Amygdala (tissue), 56 donors: ENCODE measurements at regions not wholly inside any gene's neighbourhood (a gene's known extent, or its start where the extent isn't known, plus 50 kb on each side); places are given as distances from the start of the nearest gene placed in this dataset.
"Not testable (repeated sequence)": the region's sequence is repeated elsewhere in the genome, so short reads cannot be mapped to it uniquely, and the experiment has no call there.

ENCODE experiments used
- DNase-seq, 56 donors: peaks; one replicate each; lab custom pipeline; 2025; lab: John Stamatoyannopoulos, UW

DNA sequence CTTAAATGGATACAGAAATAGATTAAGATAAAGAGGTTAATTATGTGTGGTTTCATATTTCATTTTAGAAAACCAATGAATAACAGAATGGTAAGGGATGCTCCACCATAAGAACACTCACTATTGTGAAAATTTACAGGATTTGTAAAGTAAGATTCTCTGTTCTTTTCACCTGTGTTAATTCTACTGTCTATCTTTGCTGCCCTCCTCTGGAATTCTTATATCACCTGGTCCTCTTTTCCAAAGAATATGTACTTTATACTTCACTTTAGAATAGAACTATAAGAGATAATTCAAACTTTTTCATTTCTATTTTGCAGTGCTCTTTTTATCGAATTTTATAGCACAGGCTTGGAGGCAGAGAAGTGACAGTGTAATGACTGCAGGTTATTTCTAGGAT lies 213.4 kb downstream of the LURAP1L start:
- DNase-seq = no peak

DNA sequence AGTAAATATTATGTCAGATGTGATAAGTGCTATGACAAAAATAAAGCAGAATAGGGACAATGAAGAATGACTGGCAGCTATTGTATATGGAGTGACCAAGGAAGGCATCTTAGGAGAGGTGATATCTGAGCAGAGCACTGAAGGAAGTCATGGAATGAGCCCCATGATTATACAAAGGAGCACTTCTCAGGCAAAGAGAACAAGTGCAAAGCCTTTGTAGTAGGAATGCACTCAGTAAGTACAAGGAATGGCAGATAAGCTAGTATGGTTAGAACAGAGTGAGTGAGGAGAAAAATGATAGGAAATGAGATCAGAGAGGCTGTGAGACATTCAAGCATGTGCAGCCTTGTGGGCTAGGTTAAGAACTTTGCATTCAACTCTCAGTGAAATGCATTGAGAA lies 214.8 kb downstream of the LURAP1L start:
- DNase-seq = no peak

DNA sequence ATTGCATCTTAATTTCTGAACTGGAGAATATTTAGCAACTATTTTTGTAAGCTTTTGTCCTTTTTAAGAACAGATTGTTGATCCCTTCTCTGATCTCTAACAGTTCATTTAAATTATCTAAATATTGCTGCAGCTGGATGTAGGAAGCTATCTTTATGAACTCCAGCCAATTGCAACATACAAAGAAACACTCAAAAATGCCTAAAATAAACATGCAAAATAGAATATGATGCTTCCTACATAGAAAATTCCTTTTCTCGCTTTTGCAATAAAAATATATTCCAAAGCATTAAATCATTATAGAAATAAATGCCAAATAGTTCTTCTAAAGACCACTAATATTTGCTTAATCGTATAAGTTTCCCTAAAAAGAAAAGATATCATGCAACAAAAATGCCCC lies 218.6 kb downstream of the LURAP1L start:
- DNase-seq = no peak

DNA sequence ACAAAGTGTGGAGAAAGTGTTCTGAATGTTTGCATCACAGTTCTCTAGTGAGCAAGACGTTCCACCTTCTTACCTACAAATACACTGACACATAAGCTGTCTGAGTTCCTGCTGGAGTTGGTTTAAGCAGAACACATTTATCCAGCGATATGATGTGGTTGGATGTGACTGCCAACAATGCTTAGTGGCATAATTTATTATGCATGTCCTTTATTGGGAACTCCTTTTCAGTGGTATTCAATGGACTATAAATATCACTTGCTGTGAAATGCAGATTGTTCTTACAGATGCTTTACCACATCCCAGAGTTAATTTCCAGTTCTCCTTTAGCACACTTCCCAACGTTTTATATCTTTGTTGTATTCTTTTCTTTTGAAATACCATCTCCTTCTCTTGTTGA lies 222.2 kb downstream of the LURAP1L start:
- DNase-seq = no peak

DNA sequence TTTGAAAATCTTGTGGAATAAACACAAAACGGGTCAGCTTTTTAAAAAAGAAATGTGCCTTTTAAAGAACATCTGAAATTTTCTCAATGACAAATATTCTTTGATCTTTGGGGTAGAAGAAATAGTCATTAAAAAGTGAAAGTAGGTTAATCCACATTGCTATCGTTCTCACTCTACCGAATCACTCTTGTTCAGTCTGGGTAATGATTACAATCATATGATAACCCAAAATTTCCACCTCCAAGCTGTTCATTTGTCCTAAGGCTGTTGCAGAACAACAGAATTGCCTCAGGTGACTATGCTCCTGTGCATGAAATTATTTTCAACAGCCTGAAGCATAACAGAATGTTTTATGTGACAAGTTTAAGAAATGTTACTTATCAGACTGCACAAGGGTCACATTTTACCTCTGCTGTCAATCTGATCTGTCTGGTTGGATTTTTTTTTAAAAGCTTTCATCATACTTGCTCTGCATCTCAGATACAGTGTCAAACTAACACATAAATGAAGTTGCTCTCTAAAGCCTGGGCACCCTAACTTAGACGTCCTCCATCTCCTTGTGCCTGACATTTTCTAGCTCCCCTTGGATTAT lies 227.3 kb downstream of the LURAP1L start:
- DNase-seq = no peak

DNA sequence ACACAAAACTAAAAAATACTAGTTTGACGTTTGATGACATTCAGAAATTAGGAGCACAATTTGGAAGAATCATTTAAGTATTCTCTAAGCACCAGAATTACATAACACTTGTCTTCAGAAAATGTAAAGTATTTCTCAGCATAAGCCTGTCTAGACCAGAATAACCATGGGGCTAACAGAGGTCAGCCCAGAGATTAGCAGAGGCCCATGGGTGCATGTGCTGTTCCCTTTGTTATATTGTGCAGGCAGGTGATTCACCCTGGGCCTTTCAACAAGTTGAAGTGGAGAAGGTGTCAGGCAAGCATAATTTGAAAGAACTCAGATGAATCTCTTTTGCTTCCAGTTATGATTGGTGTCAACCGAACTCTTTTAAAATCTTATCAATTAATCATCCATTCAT lies 227.9 kb downstream of the LURAP1L start:
- DNase-seq = no peak

DNA sequence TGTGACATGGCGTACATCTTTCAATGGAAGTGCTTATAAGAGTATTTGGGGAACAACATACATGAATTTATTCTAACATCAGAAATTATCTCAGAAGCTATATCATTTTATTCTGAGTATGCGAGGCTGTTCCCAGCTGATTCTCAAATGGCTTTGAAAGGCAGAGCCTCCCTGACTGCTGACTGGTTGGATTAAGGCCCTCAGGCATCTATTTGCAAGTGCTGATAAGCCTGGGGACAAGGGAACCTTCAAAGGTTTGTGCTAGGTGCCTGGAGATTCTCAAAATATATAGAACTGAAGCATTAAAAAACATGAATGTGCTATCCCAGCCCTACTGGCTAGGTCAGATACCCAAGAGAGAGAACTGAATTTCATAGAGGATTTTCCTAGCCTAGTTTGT lies 235.1 kb downstream of the LURAP1L start:
- DNase-seq = no peak

DNA sequence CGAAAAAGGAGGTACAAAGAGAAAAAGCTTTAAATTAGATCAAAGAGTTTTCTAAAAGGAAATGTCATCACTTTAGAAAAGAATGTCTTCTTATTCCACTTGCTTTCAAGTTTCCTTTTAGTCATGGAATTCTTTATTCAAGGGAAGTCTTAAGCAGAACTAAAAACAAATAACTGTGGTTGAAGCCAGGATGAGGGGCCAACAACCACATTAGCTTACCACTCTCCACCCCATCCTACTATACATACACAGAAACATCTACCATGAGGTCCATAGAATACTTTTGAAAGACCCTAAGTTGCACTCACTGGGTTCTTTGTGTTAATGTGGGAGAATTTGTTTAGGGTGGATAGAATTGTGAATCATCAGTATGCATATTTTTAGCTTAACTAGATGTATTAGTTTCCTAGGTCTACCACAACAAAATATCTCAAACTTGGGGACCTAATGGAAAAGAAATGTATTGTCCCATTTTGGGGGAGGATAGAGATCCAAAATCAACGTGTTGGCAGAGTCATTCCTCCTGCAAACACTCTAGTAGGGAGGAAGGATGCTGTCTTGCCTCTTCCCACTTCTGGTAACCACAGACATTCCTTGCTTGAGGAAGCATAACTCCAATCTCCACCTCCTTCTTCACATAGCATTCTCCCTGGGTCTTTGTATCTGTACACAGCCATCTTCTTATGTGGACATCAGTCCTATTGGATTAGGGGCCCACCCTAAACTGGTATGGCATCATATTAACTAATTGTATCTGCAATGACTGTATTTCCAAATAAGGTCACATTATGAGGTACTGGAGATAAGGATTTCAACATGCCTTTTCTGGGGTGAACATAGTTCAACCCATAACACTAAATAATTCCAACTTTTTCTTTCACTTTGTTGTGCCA lies 239.4 kb downstream of the LURAP1L start:
- no peak for DNase-seq

DNA sequence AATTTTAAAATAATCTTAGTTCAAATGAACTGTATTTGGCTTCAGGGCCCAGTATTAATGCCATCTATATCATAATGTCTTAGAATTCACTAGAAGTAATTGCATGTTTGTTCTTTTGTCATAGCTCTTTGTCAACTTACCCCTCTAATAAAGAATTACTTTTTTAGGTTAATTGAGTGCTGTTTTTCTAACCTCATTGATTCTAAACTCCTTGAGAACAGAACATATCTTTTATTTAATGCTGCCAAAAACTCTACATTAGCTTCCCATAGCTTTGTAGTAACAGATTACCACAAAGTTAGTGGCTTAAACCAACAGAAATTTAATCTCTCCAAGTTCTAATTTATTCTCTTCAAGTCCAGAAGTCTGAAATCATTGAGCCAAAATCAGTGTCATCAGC lies 242.4 kb downstream of the LURAP1L start:
- DNase-seq = no peak

DNA sequence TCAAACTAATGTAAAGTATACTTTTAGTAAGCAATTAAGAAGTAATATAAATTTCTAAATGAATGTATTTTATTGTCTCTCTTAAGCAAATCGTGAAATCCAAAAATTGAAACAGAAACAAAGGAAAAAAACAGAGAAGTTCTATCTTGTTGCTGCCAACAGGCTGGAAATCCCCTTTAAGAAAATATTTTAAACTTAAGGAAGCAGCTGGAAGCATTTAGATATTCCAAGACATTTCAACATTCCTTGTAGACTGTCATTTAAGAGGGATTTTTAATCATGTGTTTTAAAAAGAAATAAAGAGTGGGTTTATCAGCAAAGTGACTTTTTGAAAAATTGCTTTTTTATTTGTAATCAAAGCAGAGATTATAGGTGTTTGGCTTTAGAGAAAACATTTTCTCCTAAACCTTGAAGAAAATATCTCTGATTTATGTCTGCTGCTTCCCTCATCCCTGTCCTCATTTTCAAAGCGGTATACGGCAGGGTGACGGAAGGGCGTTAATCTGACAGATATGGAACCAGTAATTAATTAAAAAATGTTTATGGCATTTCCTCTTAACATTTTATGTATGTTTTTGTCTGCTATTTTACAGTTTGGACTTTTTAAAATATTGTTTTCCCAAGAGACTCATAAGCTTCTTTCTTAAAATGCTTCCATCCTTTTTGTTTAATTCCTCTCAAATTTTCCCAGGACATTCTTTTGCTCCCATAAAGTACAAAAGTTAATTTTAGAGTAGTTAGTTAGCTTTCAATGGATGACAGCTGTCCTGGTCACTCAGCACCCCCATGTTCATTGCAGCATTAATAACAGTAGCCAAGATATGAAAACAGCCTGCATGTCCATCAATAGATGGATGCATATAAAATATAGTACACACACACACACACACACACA lies 245.6 kb downstream of the LURAP1L start:
- no peak for DNase-seq

DNA sequence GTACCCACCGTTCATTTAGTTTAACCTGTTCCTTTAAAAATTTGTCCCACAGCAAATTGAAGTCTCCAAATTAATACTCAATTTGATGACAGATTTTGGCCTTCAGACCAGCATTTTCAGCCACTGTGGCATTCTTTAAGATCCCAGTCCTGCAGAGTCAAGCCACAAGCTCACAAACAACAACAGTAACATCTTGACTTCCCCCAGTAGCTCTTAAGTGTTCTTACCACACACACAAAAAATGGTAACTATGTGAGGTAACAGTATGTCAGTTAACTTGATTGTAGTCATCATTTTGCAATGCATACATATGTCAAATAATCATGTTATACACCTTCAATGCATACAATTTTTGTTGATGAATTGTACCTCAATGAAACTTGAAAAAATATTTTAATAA lies 247.9 kb downstream of the LURAP1L start:
- DNase-seq = no peak

DNA sequence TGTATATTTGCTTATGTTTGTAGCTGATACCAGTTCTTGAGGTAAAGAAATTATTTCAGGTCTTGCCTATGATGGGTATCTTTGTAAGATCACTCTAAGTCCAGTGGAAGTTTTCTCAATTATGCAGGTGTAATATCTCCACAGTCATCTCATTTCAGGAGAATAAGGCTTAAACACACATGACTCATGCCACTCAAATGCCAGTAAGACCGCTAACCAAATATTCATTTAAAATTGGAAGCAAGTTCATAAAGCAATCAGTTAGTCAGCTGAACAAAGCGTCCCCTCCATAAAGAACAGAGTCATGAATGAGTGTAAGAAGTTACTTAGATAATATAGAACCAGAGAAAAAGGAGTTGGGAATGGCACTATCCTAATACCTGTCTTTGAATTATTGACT lies 248.7 kb downstream of the LURAP1L start:
- no peak for DNase-seq

DNA sequence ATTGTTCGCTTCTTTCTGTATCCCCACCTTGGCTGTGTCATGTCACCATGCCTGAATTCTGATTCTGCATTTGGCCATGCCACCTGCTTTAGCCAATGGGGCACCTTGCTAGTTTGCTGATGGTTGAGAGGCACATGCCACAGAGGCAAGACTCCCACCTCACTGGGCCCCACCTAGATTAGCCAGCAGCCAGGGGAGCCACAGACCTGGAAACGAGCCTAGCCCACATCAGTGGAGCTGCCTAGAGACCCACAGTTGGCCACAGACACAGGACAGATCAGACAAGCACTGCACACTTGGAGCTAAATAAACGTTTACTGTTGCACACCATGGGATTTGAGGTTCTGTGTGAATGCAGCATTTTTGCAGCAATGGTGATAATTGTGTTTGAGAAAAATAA lies 252.1 kb downstream of the LURAP1L start:
- no peak for DNase-seq

DNA sequence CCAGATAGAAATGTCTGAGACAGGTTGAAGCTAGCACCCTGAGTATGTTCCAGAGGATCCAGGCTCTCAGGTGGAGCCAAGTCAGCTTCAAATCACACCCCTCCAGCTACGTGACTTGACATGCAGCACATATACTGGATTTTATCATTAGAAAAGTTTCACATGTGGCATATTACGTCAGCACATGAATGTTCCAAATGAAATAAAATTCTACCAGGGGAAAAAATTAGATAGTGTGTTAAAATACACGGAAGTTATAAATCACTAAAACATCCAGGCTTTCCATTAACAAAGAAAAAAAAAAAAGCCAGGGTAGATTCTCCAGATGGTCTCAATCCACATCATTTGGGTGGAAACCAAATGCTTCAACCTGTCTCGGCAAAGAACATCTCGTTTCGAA lies 251.6 kb downstream of the MPDZ start:
- DNase-seq = no peak

DNA sequence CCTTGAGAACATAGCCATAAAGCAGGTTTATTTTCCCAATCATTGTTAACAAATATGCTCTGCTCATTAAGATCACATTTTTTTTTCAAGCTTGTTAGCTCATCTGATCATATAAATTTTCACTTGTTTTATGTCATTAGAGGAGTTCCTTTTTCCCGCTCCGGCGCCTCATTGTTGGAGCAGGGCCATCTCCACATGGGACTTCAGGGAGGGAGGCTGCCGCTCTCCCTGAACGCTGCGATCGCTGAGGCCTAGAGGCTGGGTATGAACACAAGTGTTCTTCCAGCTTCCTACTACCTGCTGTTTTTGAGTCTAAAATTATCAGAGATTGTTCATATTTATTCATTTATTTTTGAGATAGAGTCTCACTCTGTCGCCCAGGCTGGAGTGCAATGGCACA lies 246.9 kb downstream of the MPDZ start:
- no peak for DNase-seq

DNA sequence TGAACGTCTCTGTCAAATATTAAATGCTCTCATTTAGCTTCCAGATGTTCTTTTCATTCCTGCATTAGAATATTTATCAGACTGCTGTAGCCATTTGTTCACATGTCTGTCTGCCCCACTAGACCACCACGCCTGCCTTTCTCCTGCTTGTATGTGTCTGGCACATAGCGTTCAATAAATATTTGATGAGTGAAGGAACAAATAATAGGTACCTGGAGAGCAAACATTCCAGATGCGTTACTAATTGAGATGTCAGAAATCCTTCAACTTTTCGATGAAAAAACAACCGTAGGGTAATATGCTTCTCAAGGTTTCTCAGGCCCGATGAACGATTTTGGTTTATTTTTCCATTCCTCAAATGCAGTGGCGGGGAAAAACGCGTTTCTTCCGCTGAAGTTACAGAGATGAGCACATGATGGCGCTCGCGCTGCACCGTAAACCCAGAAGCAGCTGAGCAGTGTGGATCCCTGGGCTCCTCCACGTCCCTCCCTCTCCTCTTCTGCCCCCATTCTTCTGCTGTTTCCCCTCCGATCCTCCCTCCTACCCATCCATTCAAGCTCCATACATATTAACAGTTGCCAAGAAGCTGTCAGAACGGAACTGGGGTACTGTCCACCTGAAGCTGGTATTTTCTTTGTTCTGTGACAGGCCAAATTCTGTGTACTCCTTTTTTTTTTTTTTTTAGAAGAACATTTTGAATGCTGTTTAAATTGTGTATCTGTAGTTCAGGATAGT lies 245.4 kb downstream of the MPDZ start:
- peak in 50 of 56 donors; percentile 2 to 80 (median 32) for DNase-seq

DNA sequence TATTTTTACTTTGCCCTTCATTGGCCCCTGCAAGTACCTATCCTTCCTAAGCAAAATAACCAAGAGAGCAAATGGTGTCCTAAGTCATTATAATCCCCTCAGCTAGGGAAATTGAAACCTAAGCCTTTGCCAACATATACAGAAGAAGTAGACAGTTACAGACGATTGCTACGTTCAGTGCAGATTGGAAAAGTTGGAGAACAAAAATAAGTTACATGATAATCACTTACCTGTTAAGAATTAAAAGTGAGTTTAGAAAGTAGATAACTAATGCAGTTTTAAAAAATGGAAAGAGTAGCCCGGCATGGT lies 244.8 kb downstream of the MPDZ start:
- DNase-seq = no peak

DNA sequence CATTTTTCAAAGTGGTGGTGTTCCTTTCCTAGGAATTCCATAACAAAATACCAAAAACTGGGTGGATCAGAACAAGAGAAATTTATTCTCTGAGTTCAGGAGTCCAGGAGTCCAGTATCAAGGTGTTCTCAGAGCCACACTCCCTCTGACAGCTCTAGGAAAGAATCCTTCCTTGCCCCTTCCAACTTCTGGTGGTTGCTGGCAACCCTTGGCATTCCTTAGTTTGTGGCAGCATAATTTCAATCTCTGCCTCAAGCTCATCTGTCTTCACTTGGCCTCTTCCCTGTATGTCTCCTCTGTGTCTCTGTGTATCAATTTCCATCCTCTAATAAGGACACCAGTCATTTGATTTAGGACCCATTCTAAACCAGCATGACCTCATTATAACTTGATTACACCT lies 243.7 kb downstream of the MPDZ start:
- no peak for DNase-seq

DNA sequence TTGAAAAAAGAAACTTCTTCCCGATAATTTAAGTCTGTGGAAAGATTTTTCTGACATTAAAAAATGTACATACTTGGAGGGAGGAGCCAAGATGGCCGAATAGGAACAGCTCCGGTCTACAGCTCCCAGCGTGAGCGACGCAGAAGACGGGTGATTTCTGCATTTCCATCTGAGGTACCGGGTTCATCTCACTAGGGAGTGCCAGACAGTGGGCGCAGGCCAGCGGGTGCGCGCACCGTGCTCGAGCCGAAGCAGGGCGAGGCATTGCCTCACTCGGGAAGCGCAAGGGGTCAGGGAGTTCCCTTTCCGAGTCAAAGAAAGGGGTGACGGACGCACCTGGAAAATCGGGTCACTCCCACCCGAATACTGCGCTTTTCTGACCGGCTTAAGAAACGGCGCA lies 241.7 kb downstream of the MPDZ start:
- DNase-seq = not testable (repeated sequence)

DNA sequence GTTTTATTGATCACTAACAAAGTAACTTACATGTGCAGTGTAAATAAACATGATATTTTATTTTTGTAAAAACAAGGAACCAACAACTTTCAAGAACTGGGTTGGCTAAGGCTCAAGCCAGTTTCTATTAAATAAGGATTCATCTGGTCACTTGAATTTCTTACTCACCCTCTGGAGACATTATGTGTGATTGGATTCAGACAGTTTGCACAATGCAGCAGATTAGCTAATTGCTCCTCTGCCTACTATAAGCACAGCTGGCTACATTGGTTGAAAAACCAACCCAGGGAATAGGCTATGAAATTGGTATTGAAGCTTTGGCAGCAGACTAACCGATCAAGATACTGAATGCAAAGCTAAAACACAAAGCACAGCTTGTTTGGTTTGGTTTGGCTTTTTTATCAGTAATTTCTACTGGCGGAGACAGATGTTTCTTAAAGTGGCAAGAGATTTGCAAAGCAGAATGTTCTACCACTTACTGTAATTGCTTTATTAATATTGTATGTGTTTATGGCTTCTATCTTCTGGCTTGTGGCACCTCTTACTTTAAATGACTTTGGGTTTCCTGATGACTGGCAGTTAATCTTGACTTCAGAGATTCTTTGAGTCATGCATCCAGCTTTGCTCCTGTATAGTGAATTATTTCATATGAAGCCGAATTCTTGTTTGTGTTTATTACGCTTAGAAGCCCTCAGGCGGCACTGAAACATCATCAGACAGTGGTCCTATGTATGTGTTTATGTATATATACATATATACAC lies 231.5 kb downstream of the MPDZ start:
- DNase-seq = no peak
